ENCODE measurements at regions not wholly inside any gene's neighbourhood (a gene's known extent, or its start where the extent isn't known, plus 50 kb on each side); places are given as distances from the start of the nearest gene placed in this dataset.
"Not testable (repeated sequence)": the region's sequence is repeated elsewhere in the genome, so short reads cannot be mapped to it uniquely, and the experiment has no call there.

GRCh38 chr1:68868606-68869005 lies 371.7 kb upstream of the DEPDC1 start:
- Histone ChIP-seq H3K36me3 (ENCODE audit: insufficient read depth, low read length) (no peaks in the 10 kb centered on the region), H3K79me2 (ENCODE audit: insufficient read depth, low read length) (no peaks in the 10 kb centered on the region)

GRCh38 chr1:68873144-68873543 lies 376.3 kb upstream of the DEPDC1 start:
- no peak overlapping the region for H2AFZ ChIP-seq (ENCODE audit: low read length)
- no peaks in the 10 kb centered on the region for H3K4me1 ChIP-seq (ENCODE audit: insufficient read depth, low read length, severe bottlenecking)
- H3K9me2 ChIP-seq (ENCODE audit: low read depth, low read length): no peaks in the 10 kb centered on the region
- H3K36me3 ChIP-seq (ENCODE audit: insufficient read depth, low read length): no peaks in the 10 kb centered on the region
- H3K4me2 ChIP-seq (ENCODE audit: low read length): no peak overlapping the region
- no peaks in the 10 kb centered on the region for H3K79me2 ChIP-seq (ENCODE audit: insufficient read depth, low read length)
- no peaks in the 10 kb centered on the region for H4K20me1 ChIP-seq (ENCODE audit: insufficient read depth, low read length)
- H3K9ac ChIP-seq (ENCODE audit: low read length): no peak overlapping the region
- H3K9me3 ChIP-seq (ENCODE audit: low read length): no peaks in the 10 kb centered on the region
- H3K27ac ChIP-seq (ENCODE audit: low read depth, low read length, poor library complexity, severe bottlenecking): no peak overlapping the region
- TF ChIP-seq CTCF (IDR thresholded peaks at IDR 0.05; ENCODE audit: low read length): no peak
- TF ChIP-seq EZH2 (IDR thresholded peaks at IDR 0.05; ENCODE audit: borderline replicate concordance, low read length): no peak
- H3K4me3 ChIP-seq (ENCODE audit: low read depth, low read length, poor library complexity, severe bottlenecking): no peak overlapping the region
- no peaks in the 10 kb centered on the region for H3K27me3 ChIP-seq (ENCODE audit: insufficient read depth, low read length)
- no peaks in the 10 kb centered on the region for H3F3A ChIP-seq (ENCODE audit: insufficient read depth, low read length)

More at GRCh38 chr1:68868606-68869005, 371.7 kb upstream of the DEPDC1 start:
- H4K20me1 ChIP-seq (ENCODE audit: insufficient read depth, low read length): no peaks in the 10 kb centered on the region
- H3K9me2 ChIP-seq (ENCODE audit: low read depth, low read length): no peaks in the 10 kb centered on the region
- H3K4me1 ChIP-seq (ENCODE audit: insufficient read depth, low read length, severe bottlenecking): no peaks in the 10 kb centered on the region
- TF ChIP-seq EZH2 (IDR thresholded peaks at IDR 0.05; ENCODE audit: borderline replicate concordance, low read length) (no peak), CTCF (IDR thresholded peaks at IDR 0.05; ENCODE audit: low read length) (no peak)
- no peaks in the 10 kb centered on the region for H3K9me3 ChIP-seq (ENCODE audit: low read length)
- H3K4me2 ChIP-seq (ENCODE audit: low read length): no peak overlapping the region
- no peaks in the 10 kb centered on the region for H3K27me3 ChIP-seq (ENCODE audit: insufficient read depth, low read length)
- H2AFZ ChIP-seq (ENCODE audit: low read length): no peak overlapping the region
- H3K27ac ChIP-seq (ENCODE audit: low read depth, low read length, poor library complexity, severe bottlenecking): no peak overlapping the region
- no peak overlapping the region for H3K9ac ChIP-seq (ENCODE audit: low read length)
- no peaks in the 10 kb centered on the region for H3F3A ChIP-seq (ENCODE audit: insufficient read depth, low read length)
- H3K4me3 ChIP-seq (ENCODE audit: low read depth, low read length, poor library complexity, severe bottlenecking): no peak overlapping the region

- H3K4me3 ChIP-seq (ENCODE audit: low read depth, low read length, poor library complexity, severe bottlenecking); H3F3A ChIP-seq (ENCODE audit: insufficient read depth, low read length); H3K27me3 ChIP-seq (ENCODE audit: insufficient read depth, low read length); H3K9me3 ChIP-seq (ENCODE audit: low read length); H3K4me1 ChIP-seq (ENCODE audit: insufficient read depth, low read length, severe bottlenecking); H4K20me1 ChIP-seq (ENCODE audit: insufficient read depth, low read length); H2AFZ ChIP-seq (ENCODE audit: low read length); H3K79me2 ChIP-seq (ENCODE audit: insufficient read depth, low read length); H3K27ac ChIP-seq (ENCODE audit: low read depth, low read length, poor library complexity, severe bottlenecking); H3K36me3 ChIP-seq (ENCODE audit: insufficient read depth, low read length); H3K4me2 ChIP-seq (ENCODE audit: low read length); H3K9me2 ChIP-seq (ENCODE audit: low read depth, low read length); H3K9ac ChIP-seq (ENCODE audit: low read length): not testable (repeated sequence)
Measured at GRCh38 chr1:68881330-68882194, 384.7 kb upstream of the DEPDC1 start.

GRCh38 chr1:68889471-68889870 lies 392.6 kb upstream of the DEPDC1 start:
- Histone ChIP-seq H3K79me2 (ENCODE audit: insufficient read depth, low read length) (no peaks in the 10 kb centered on the region), H3K27ac (ENCODE audit: low read depth, low read length, poor library complexity, severe bottlenecking) (no peak overlapping the region), H3K9me2 (ENCODE audit: low read depth, low read length) (no peaks in the 10 kb centered on the region), H3K4me2 (ENCODE audit: low read length) (no peak overlapping the region), H3K9me3 (ENCODE audit: low read length) (no peaks in the 10 kb centered on the region), H3K27me3 (ENCODE audit: insufficient read depth, low read length) (no peaks in the 10 kb centered on the region), H3K9ac (ENCODE audit: low read length) (no peak overlapping the region), H3K4me3 (ENCODE audit: low read depth, low read length, poor library complexity, severe bottlenecking) (no peak overlapping the region), H2AFZ (ENCODE audit: low read length) (no peak overlapping the region), H4K20me1 (ENCODE audit: insufficient read depth, low read length) (no peaks in the 10 kb centered on the region), H3K36me3 (ENCODE audit: insufficient read depth, low read length) (no peaks in the 10 kb centered on the region), H3K4me1 (ENCODE audit: insufficient read depth, low read length, severe bottlenecking) (no peaks in the 10 kb centered on the region), H3F3A (ENCODE audit: insufficient read depth, low read length) (no peaks in the 10 kb centered on the region)
- no peak for TF ChIP-seq CTCF (IDR thresholded peaks at IDR 0.05; ENCODE audit: low read length)
